GM10266 (cell line): ENCODE measurements at regions not wholly inside any gene's neighbourhood (a gene's known extent, or its start where the extent isn't known, plus 50 kb on each side); places are given as distances from the start of the nearest gene placed in this dataset.

ENCODE experiments used
- DNase-seq: peaks from one replicate; pipeline ENCODE4 v3.0.0; 2012; ENCODE audit errors: extremely low spot score
- TF ChIP-seq, protein P1 (sequence below): IDR thresholded peaks from 2 replicates; pipeline ENCODE4 v1.5.1; 2012; ENCODE audit warnings: mild to moderate bottlenecking, low read depth; ENCODE audit not compliant: control insufficient read depth, insufficient read depth; ENCODE audit errors: missing control alignments

DNA sequence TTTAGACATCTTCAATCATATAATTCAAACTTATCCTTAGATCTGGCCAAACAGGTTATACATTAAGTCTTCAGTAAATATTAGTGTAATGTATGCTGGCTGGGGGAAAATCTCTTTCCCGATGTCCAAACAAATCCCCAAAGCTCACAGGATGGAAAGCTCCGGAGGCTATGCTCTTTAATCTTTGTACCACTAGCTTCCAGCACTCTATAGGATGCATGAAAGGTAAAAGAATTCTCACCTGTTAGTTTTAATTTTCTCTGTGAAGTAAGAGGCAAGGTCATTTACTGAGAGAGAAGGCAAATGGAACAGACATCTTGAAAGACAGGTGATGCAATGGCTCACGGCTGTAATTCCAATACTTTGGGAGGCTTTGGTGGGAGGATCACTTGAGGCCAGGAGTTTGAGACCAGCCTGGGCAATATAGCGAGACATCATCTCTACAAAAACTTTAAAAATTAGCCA, 99.8 kb upstream of the KIF5B start:
- TF ChIP-seq, protein P1, sequence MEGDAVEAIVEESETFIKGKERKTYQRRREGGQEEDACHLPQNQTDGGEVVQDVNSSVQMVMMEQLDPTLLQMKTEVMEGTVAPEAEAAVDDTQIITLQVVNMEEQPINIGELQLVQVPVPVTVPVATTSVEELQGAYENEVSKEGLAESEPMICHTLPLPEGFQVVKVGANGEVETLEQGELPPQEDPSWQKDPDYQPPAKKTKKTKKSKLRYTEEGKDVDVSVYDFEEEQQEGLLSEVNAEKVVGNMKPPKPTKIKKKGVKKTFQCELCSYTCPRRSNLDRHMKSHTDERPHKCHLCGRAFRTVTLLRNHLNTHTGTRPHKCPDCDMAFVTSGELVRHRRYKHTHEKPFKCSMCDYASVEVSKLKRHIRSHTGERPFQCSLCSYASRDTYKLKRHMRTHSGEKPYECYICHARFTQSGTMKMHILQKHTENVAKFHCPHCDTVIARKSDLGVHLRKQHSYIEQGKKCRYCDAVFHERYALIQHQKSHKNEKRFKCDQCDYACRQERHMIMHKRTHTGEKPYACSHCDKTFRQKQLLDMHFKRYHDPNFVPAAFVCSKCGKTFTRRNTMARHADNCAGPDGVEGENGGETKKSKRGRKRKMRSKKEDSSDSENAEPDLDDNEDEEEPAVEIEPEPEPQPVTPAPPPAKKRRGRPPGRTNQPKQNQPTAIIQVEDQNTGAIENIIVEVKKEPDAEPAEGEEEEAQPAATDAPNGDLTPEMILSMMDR: no peak
- DNase-seq: no peak

DNA sequence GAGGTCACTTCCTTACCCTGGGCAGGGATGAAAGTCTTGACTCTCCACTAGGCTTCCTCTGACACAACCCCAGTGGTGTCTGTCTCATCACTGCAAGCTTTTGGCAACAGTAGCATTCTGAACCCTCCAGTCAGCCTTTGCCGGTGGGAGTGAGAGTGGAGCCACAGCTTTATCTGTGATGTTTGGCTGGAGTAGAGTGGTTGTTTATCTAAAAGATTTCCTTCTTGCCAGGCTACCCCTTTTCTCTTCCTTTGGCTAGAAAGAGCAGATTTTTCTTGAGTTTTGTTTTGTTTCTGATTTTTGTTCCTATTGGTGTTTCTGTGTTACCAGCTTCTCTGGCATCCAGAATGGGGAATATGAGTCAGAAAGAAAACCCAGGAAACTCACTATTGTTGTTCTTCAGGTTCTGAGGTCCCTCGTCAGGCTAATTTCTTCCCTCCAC, 98.9 kb upstream of the KIF5B start:
- no peak for DNase-seq
- TF ChIP-seq, protein P1: no peak

DNA sequence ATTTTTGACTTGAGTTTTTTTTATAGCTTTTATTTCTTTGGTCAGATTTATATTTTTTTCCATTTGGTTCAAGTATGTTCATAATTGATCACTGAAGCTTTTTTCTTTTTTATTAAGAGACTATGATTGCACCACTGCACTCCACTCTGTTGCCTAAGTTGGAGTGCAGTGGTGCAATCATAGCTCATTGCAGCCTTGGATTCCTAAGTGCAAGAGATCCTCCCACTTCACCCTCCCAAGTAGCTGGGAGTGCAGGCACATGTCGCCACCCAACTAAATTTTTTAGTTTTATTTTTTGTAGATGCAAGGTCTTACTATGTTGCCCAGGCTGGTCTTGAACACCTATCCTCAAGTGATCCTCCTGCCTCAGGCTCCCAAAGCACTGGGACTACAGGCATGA, 97.7 kb upstream of the KIF5B start:
- DNase-seq: no peak
- TF ChIP-seq, protein P1: no peak

DNA sequence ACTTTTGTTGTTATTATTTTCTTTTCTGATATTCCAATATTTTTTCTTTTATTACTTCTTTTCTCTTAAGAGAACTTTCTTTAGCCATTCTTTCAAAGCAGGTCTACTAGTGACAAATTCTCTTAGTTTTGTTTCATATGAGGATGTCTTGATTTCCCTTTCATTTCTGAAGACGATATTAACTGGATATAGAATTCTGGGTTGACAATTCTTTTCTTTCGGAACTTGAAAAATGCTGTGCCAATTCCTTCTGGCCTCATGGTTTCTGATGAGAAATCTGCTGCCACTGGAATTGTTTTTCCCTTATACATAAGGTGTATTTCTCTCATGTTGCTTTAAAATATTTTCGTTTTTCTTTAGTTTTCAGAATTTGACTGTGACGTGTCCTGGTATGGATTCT, 97.0 kb upstream of the KIF5B start:
- TF ChIP-seq, protein P1: no peak

DNA sequence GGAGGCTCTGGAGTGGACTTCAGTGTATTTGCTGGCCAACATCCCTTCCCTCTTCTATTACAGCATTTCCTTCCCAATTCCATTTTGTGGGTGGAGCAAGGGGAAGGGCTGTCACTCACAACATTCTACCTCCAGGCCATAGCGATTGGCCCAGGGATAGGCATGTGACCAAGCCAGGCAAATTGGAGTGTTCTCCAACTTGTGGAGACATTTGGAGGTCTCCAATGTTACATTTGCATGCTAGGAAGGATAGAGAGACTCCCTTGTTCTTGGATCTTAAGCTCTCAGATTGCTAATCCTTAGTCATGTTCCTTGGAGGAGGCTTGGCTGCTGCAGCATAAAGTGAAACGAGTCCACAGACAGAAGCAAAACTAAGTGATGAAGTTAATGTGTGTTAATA, 95.6 kb upstream of the KIF5B start:
- no peak for DNase-seq
- TF ChIP-seq, protein P1: no peak

More for the DNA sequence above, 97.0 kb upstream of the KIF5B start:
- DNase-seq: no peak

DNA sequence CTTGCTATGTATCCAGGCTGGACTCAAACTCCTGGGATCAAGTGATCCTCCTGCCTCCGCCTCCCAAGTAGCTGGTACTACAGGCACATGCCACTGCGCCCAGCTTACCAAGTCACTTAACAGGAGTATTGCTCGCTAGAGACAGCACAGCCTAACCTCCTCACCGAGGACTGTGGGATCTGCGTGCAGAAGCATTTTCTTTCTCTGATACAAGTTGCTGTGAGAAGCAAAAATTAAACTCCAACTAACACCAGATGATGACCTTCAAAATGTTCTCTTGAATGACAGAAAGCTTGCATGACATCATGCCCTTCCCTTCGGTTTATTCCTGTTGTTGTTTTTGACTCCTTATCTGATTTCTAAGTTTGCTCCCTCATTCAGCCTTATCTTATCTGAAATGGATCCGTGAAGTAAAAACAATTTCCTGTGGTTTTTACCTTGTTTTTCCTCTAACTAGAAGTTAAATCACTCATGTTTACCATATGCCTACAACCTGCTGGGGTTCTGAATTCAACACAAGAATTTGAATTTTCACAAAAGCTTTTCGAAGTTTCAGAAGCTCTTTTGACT, 94.4 kb upstream of the KIF5B start:
- TF ChIP-seq, protein P1: no peak
- no peak for DNase-seq

DNA sequence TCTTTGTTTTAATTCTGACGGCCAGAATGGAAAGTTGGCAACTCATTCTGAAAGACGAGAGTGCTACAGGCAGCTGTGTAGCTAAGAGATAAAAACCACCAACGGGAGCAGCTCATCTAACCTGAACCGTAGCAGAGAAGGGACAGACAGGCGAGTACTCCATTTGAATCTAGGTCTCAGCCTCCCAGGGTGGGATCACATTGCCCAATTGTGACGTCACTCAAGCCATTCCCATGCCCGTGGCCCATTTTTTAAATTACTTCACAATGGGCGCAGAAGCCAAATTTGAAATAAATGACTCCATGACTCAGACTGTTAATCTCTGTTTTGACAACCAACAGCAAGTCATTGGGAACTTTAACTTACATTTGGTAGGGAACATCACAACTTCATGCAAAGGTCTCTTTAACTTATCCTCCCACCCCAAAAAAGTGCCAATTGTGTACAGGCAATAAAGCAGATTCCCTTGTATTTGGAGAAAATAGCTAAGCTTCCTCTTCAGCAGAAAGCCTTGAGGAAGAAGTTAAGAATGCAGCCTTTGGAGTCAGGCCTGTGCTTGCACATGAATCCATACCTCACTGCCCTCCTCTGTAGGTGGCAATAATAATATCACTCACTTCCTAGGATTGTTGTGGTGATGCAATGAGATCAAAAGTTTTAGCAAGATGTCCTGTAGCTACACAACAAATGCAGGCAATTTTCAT, 93.2 kb upstream of the KIF5B start:
- TF ChIP-seq, protein P1: no peak
- peak; percentile 83 for DNase-seq
